GM18526 (cell line): ENCODE measurements at regions not wholly inside any gene's neighbourhood (a gene's known extent, or its start where the extent isn't known, plus 50 kb on each side); places are given as distances from the start of the nearest gene placed in this dataset.

Experiments
- POLR2A ChIP-seq: IDR thresholded peaks from 3 replicates; pipeline ENCODE4 v1.6.1; 2011; ENCODE audit not compliant: insufficient read length; ENCODE audit errors: extremely low read depth

DNA sequence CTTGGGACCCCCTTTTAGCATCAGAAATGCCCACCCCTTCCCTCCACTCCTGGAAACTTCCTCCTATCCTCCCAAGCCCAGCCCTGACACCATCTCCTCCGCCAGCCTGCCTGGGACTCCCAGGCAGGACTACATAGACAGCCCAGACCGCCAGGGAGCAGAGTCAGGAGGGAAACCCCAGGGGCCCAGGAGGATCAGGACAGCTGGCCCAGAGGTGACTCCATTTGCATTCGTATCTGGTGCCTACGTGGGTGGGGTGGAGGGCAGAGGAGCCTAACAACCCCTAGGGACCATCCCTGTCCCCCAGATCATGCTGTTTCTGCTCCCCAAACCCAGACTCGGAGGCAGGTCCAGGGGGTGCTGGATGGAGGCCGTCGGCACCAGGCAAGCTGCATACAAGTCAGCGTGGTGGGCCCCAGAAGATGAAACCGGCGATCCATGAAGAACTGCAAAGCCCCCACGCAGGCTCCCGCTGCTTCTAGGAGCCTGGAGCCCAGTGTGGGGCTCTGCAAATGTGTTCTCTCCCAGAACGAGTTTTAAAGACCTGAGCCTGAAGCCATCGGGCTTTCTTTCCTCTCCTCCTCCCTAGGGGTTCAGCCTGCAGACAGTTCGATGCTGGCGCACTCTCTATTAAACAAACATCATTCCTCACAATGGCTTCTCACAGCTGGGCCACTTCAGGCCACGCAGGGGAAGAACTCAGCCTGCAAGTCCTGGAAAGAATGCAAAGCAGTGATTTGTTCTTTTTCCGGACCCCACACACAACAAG lies 1506.8 kb downstream of the BRD1 start:
- TF ChIP-seq POLR2A: no peak

DNA sequence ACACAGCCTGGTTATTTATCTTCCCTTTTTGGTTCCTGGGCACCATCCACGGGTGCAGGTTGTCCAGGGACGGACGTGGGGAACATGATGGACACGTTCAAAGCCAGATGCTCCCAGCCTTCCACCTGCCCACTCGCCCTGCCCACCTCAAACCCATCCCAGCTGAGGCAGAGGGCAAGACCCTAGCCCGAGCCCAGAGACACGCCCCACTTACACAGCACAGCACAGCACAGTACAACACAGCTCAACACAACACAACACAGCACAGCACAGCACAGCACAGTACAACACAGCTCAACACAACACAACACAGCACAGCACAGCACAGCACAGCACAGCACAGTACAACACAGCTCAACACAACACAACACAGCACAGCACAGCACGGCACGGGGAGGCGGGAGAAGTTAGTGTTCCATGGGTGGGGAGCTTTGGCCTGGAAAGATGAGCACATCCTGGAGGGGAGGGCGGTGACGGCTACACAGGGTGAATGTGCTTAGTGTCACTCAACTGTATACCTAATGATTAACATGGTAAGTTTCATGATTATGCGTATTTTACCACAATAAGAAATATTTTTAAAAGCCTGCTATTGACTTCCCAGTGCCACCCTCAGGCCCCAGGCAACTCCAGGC lies 1507.5 kb downstream of the BRD1 start:
- no peak for TF ChIP-seq POLR2A

DNA sequence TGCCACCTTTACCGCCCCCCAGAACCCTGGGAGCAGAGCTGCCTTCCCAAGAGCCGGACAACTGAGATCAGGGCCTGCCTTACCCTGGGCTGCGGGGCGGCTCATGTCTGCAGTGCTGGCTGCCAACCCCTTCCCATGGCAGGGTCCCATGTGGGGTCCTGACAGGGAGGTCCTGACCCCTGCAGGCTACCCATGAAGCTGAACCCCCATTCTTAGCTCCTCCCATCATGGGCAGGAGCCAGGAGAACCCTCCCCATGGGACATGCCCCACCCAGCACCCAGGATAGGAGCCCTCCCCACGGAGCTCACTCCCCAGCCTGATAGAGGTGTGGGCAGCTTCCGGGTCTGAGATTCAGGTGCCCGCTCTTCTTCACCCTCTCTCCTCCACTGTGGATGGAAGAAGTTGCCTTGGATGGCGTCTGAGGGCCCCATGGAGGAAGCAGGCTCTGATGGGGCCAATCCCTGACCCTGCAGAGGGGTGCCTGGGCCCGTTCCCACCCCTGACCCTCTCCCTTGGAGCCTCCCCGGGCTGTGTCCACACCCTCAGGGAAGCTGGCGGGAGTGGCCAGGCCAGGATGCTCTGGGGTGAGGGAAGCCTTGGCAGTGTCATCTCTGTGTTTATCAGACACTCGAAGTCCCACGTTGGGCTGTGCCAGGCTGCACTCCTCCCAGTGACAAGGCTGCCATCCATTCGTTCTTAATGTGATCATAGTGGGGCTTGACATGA lies 1508.2 kb downstream of the BRD1 start:
- TF ChIP-seq POLR2A: no peak

DNA sequence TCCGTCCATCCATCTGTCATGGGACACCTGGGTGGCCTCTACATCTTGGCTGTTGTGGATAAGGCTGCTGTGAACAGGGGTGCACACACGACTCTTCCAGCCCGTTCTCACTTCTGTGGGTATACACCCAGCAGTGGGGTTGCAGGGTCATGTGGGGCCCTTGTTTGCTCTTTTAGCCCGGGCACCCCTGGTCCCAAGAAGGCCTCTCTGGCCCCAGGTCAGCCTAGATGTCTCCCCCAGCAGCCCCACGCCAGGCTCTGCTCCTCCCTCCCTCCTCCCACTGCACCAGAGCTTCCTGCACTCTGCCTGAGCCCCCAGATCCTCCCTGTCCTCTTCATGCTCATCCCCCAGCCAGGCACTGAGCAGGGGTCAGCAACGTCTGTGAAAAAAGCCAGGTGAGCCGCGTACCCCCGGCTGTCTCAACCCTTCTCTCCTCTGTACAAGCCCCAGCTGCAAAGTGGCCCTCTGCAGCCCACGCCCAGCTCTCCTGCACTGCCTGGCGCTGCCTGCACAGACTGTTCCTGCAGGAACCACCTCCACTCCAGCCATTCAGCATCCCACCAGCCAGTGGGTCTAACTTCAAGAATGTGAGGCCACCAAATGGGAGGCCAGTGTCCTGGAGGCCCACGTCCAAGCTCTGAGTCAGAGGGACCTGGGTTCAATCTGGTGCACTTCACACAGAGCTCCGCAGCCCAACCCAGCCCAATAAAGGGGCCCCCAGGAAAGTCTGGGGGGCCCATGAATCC lies 1508.9 kb downstream of the BRD1 start:
- no peak for TF ChIP-seq POLR2A

DNA sequence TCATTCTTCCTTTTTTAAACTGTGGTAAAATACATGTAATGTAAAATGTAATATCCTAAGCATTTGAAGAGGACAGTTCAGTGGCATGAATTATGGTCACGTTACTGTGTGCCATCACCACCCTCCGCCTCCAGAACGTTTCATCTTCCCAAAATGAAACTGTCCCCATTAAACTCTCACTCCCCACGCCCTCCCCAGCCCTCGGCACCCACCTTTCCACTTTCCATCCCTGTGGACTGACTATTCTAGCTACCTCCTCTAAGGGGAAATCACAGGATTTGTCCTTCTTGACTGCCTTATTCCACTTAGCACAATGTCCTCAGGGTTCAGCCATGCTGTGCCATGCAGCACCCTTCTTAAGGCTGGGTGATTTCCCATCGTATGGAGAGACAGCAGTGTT lies 1509.5 kb downstream of the BRD1 start:
- no peak for TF ChIP-seq POLR2A

DNA sequence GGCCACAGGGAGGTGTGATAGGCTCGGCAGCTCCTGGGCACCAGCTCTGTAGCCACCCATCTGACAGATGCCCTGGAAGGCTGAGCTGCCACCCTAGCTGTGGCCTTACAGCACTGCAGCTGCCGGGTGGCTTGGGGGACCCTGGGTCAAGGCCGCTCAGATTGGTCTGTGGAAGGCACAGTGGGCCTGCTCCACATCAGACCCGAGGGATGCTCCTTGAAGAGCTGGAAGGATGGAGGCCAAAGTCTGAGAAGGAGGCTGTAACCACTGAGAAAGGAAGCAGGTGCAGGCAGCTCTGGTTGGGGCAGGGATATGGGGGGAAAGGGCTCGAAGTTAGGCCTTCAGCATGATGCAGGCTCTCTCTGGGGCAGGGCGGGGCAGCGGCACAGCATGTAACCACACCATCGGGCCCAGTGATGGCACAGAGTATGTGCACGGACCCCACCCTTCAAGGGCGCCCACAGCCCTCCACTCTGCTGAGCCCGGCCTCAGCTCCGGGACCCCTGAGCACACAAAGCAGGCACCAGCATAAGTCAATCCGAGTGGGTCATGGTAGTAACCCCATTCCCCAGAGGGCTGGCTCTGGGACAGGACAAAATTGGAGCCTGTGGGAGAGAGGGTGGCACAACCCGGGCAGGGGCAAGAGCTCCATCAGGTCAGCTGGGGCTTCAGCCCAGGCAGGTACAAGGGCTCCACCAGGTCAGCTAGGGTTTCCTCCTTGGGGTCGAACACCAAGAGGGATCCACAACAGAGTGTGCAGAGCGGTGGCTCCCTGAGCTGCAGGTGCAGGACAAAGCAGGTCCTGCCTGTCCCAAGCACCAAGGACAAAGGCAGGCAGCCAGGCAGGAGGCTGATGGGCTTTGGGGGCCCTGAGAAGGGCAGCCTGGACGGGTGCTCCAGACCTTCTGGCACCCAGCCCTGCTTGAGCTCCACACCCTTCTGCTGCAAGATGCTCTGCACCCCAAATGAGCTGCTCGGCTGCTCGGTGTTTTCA lies 1511.1 kb downstream of the BRD1 start:
- TF ChIP-seq POLR2A: no peak

DNA sequence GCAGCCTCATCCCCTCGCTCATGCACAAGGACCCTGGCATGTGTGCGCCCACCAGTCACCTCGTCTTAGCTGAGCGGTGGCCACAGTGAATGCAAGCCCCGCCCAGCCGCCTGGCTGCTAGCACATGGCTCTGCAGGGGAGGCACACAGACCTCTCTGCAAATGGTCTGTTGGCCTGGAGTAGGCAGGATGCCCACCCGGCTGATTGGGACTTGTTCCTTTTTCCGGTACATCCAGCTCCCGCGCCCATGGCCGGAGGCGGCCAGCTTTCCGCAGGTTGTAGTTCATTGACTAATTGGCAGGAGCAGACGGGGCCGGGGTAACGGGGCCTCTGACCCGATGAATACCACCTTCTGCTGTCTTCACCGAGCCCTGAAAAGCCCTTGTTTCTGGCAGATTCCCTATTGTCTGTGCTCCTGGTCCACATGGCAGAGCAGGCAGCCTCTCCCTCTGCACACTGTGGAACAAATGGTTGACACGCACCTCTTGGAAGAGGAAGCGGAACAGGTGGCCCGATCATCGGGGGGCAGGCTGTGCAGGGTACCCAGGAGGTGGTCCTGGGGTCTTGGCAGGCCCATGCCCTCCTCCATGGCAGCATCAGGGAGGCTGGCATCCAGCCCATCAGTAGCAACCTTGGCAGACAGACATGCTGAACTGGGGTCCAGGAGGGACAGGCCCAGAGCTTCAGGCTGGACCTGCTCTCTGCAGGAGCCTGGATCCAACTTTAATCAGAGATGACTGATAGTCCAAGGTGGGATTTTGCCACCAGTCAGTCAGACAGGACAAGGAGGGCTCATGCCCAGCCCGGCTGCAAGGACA lies 1512.0 kb downstream of the BRD1 start:
- no peak for TF ChIP-seq POLR2A

DNA sequence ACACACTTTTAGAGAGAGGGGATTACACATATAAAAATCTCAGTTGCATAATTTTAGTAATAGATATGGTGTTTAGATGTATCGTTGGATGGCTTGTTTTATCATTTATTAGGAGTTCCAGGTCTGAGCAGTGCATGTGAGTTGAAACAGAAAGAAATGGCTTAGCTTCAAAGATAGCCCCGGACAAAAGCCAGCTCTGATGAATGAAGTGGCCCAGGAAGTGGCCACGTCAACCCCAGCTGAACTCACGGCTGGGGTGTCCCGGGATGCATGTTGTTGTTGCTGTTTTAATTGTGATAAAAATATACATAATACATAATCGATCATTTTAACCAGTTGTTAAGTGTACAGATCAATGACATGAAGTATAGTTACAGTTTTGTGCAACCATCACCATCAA lies 1513.6 kb downstream of the BRD1 start:
- no peak for TF ChIP-seq POLR2A

DNA sequence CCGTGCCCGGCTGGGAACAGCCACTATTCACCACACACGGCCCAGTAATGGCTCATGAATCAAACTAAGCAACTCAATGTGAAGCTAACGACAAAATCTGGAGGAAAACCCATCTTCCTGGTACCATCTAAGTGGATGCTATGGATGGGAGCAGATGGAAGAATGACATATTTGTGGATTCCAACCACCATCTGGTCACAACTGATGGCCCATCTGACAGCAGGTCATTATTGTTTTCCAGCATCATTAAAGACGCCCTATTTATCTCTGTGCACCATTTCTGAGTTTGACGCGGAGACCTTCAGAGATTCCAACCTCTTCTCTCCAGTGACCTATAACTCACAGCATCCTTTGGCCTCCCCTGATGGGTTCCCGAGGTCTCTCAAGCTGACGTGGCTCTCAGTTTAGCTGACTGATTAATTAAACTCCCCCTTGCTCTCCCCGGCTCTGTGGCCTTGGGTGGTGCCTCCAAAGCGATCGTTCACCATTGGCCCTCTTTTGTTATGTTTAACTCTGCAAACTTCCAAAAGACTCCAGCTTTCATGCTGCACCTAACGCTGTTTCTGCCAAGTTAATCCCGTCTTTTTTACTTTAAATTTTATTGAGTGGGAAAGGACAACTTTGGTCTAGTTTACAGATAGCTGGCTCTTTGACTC lies 1514.4 kb downstream of the BRD1 start:
- no peak for TF ChIP-seq POLR2A

DNA sequence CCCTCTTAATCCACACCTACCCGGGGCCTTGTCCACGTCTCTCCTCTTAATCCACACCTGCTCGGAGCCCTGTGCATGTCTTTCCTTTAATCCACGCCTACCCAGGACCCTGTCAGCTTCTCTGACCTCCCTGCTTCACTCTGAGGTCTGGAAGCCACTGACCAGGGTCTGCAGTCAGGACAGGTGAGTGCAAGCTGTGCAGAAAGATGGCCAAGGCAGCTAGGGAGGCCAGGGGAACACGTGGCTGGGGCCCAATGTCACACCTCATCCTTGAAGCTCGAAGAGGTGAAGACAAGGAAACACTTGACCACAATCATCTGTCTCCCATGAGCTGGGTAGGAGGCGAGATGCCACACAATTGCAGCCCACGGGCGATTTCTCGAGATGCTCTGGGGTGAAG lies 1516.9 kb downstream of the BRD1 start:
- TF ChIP-seq POLR2A: no peak

DNA sequence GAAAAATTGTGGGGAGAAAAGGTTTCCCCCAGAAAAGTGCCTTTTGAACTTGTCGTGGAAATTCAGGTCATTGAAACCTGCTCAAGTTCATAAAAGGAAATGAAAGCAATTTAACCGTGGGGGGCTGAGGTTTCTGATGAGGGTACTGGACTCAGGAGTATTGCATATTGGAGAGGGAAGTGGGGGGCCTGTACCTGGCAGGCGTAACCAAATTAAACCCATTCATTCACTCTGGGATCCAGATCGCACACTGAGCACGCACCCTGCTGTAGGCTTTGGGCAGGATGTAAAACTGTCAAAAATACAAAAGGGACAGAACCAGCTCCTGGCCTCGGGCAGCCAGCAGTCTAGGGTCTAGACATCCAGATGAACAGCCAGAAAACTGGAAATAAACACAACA lies 1517.4 kb downstream of the BRD1 start:
- TF ChIP-seq POLR2A: no peak

DNA sequence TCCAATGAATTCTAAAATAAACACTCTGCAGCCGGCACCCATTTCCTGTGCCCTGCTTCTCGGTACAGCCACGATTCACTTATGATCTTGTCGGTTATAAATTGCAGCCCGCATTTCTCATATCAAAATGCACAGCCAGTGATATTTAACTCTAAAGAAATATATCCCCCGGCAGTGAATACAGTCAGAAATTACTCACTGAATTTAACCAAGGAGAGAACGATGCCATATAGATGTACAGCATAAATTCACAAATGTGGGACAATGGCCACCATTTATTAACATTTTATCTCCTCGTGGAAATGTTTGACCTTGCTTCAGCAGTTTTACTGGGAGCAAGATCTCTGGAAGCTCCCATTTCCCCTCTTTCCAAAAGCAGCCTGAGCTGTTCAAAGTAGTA lies 1517.8 kb downstream of the BRD1 start:
- no peak for TF ChIP-seq POLR2A

DNA sequence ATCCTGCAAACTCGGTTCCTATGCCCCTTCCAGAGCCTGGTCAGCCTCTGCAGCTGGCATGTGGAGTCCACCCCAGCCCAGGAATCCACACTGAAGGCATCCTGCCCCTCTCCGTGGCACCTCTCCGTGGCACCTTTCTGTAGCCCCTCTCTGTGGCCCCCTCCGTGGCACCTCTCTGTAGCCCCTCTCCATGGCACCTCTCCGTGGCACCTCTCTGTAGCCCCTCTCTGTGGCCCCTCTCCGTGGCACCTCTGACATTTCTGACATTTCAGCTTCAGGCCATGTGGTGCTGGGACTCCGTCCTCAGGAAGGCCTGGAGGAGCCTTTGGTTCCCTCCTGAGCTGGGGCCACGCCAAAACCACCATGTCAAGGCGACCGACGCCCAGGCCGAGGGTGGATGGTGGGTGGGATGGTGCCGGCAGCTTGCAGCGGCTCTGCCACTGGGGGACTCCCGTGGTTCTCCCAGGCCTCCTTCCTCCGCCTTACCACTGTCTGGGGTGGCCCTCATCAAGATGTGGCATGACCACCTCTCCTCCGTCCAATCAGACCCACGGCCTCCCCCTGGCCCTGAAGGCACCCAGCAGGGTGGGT lies 1518.5 kb downstream of the BRD1 start:
- TF ChIP-seq POLR2A: no peak

DNA sequence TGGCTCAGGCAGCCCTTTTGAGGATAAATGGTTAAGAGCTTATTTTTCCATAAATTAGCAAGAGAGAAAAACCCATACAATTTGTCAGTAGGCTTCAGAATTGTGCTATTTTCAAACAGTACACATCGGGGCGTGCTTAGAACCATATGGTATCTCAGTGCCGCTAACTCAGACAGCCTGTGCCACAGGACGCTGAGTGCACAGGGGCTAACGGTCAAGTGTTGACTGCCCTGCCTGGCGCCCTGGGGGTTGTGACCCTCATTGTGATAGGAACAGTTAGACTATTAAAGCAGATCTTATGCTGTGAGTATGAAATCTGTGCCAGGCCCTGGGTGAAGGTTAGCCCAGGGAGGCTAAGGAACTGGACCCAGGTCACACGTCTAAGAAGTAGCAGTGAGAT lies 1519.7 kb downstream of the BRD1 start:
- no peak for TF ChIP-seq POLR2A
